ENCODE measurements at regions not wholly inside any gene's neighbourhood (a gene's known extent, or its start where the extent isn't known, plus 50 kb on each side); places are given as distances from the start of the nearest gene placed in this dataset.

GRCh38 chr9:84592918-84593317, 76.6 kb upstream of the NTRK2 start:
- Mint-ChIP-seq H3K9me3 (no peaks in the 10 kb centered on the region), H3K27me3 (ENCODE audit: low read depth) (peaks cover 13% of the 10 kb centered on the region), H3K4me3 (no peak overlapping the region), H3K27ac (ENCODE audit: unreplicated experiment) (no peak overlapping the region), H3K4me1 (no peaks in the 10 kb centered on the region), H3K36me3 (ENCODE audit: low read depth) (no peaks in the 10 kb centered on the region)
- no peak for DNase-seq (ENCODE audit: low read depth, low spot score)
- no peak for TF ChIP-seq CTCF (conservative IDR thresholded peaks at IDR 0.05)

- peaks cover 13% of the 10 kb centered on the region for H3K27me3 Mint-ChIP-seq (ENCODE audit: low read depth)
Observed at GRCh38 chr9:84593352-84593751, 76.2 kb upstream of the NTRK2 start.

GRCh38 chr9:84597131-84597530, 72.4 kb upstream of the NTRK2 start:
- Mint-ChIP-seq H3K36me3 (ENCODE audit: low read depth) (no peaks in the 10 kb centered on the region), H3K4me1 (no peaks in the 10 kb centered on the region), H3K9me3 (no peaks in the 10 kb centered on the region), H3K27me3 (ENCODE audit: low read depth) (peaks cover 17% of the 10 kb centered on the region), H3K27ac (ENCODE audit: unreplicated experiment) (no peak overlapping the region), H3K4me3 (no peak overlapping the region)
- TF ChIP-seq CTCF (conservative IDR thresholded peaks at IDR 0.05), result no peak
- no peak for DNase-seq (ENCODE audit: low read depth, low spot score)

More at GRCh38 chr9:84593352-84593751, 76.2 kb upstream of the NTRK2 start:
- TF ChIP-seq CTCF (conservative IDR thresholded peaks at IDR 0.05), result no peak
- no peak overlapping the region for H3K4me3 Mint-ChIP-seq
- no peak for DNase-seq (ENCODE audit: low read depth, low spot score)
- H3K27ac Mint-ChIP-seq (ENCODE audit: unreplicated experiment), result no peak overlapping the region
- H3K9me3 Mint-ChIP-seq, result no peaks in the 10 kb centered on the region
- H3K4me1 Mint-ChIP-seq, result no peaks in the 10 kb centered on the region
- no peaks in the 10 kb centered on the region for H3K36me3 Mint-ChIP-seq (ENCODE audit: low read depth)

- no peak for DNase-seq (ENCODE audit: low read depth, low spot score)
- Mint-ChIP-seq H3K4me3 (no peak overlapping the region), H3K9me3 (no peaks in the 10 kb centered on the region), H3K36me3 (ENCODE audit: low read depth) (no peaks in the 10 kb centered on the region), H3K27ac (ENCODE audit: unreplicated experiment) (no peak overlapping the region), H3K4me1 (no peaks in the 10 kb centered on the region), H3K27me3 (ENCODE audit: low read depth) (peaks cover 19% of the 10 kb centered on the region)
- TF ChIP-seq CTCF (conservative IDR thresholded peaks at IDR 0.05), result no peak
Observed at GRCh38 chr9:84598921-84599636, 70.5 kb upstream of the NTRK2 start.

GRCh38 chr9:84600739-84601138, 68.8 kb upstream of the NTRK2 start:
- no peak for TF ChIP-seq CTCF (conservative IDR thresholded peaks at IDR 0.05)
- Mint-ChIP-seq H3K27ac (ENCODE audit: unreplicated experiment) (no peak overlapping the region), H3K4me1 (no peaks in the 10 kb centered on the region), H3K9me3 (no peaks in the 10 kb centered on the region), H3K27me3 (ENCODE audit: low read depth) (peaks cover 14% of the 10 kb centered on the region), H3K4me3 (no peak overlapping the region), H3K36me3 (ENCODE audit: low read depth) (no peaks in the 10 kb centered on the region)
- DNase-seq (ENCODE audit: low read depth, low spot score), result no peak

Measured in neural crest cell (in vitro differentiated cells).